MCF 10A (cell line): ENCODE measurements at regions not wholly inside any gene's neighbourhood (a gene's known extent, or its start where the extent isn't known, plus 50 kb on each side); places are given as distances from the start of the nearest gene placed in this dataset.

ENCODE experiments used
- BruUV-seq: library from RNA; stranded (reverse); fragments of 400-500 nt; replicated peaks from 2 replicates; lab custom pipeline; 2021; lab: Mats Ljungman, UMichigan
- CTCF ChIA-PET: fragments of 300-600 bp; sonication (Branson Sonifier 250); formaldehyde crosslinking; extraction: SDS; loops from one replicate; lab custom pipeline; 2021; ENCODE audit warnings: antibody characterized with exemption, inconsistent platforms; lab: Yijun Ruan, JAX
- POLR2A ChIA-PET: fragments of 300-600, 350-650 bp; sonication (Branson Sonifier 250); formaldehyde crosslinking; extraction: SDS; loops from one replicate; lab custom pipeline; 2020; ENCODE audit warnings: antibody characterized with exemption, inconsistent platforms; lab: Yijun Ruan, JAX
- DNase-seq: peaks from one replicate; pipeline ENCODE4 v3.0.0-alpha.2; 2018; ENCODE audit not compliant: unreplicated experiment
- H3K27ac Mint-ChIP-seq: one replicate; pipeline ENCODE4 v1.8.0; 2022; ENCODE audit warnings: mild to moderate bottlenecking, low read depth, mixed read lengths; ENCODE audit not compliant: unreplicated experiment
- H3K27me3 Mint-ChIP-seq: one replicate; pipeline ENCODE4 v1.8.0; 2022; ENCODE audit warnings: mixed read lengths; ENCODE audit not compliant: insufficient read depth, unreplicated experiment
- H3K36me3 Mint-ChIP-seq: one replicate; pipeline ENCODE4 v1.8.0; 2022; ENCODE audit warnings: mild to moderate bottlenecking, moderate library complexity, mixed read lengths; ENCODE audit not compliant: insufficient read depth, unreplicated experiment
- H3K4me1 Mint-ChIP-seq: one replicate; pipeline ENCODE4 v1.8.0; 2022; ENCODE audit warnings: mixed read lengths; ENCODE audit not compliant: insufficient read depth, unreplicated experiment
- H3K4me3 Mint-ChIP-seq: one replicate; pipeline ENCODE4 v1.8.0; 2022; ENCODE audit warnings: mild to moderate bottlenecking, moderate library complexity, mixed read lengths; ENCODE audit not compliant: unreplicated experiment
- H3K9me3 Mint-ChIP-seq: one replicate; pipeline ENCODE4 v1.8.0; 2022; ENCODE audit warnings: mixed read lengths; ENCODE audit not compliant: unreplicated experiment
- CTCF ChIP-seq: fragments of 200-600 bp; IDR thresholded peaks from one replicate; pipeline ENCODE4 v1.8.0; 2022; ENCODE audit warnings: antibody characterized with exemption, mild to moderate bottlenecking; ENCODE audit not compliant: unreplicated experiment
- intact Hi-C: fragments of 100-400 bp; cut with micrococcal nuclease; formaldehyde crosslinking; loops from 2 replicates; pipeline ENCODE4 v1.14.1; 2022

GRCh38 chr9:88237479-88237961 is 99.2 kb upstream of the SPATA31C2 start:
- H3K4me3 Mint-ChIP-seq = no peak overlapping the region
- H3K4me1 Mint-ChIP-seq = no peaks in the 10 kb centered on the region
- H3K36me3 Mint-ChIP-seq = peaks cover 6% of the 10 kb centered on the region
- no TSS peak for BruUV-seq
- TF ChIP-seq CTCF = no peak
- intact Hi-C loops = no loop called here
- H3K27me3 Mint-ChIP-seq = no peaks in the 10 kb centered on the region
- DNase-seq = no peak
- POLR2A ChIA-PET = no interaction called here
- peak overlapping the region; percentile 31 for H3K27ac Mint-ChIP-seq
- H3K9me3 Mint-ChIP-seq = peaks cover 2% of the 10 kb centered on the region
- CTCF ChIA-PET = no interaction called here

GRCh38 chr9:88236511-88237478 is 98.5 kb upstream of the SPATA31C2 start:
- no peaks in the 10 kb centered on the region for H3K27me3 Mint-ChIP-seq
- CTCF ChIA-PET = no interaction called here
- DNase-seq = no peak
- H3K36me3 Mint-ChIP-seq = peaks cover 6% of the 10 kb centered on the region
- peak overlapping the region; percentile 31 for H3K27ac Mint-ChIP-seq
- POLR2A ChIA-PET = no interaction called here
- intact Hi-C loops = no loop called here
- H3K4me3 Mint-ChIP-seq = no peak overlapping the region
- H3K9me3 Mint-ChIP-seq = peaks cover 6% of the 10 kb centered on the region
- no peaks in the 10 kb centered on the region for H3K4me1 Mint-ChIP-seq
- TF ChIP-seq CTCF = no peak
- no TSS peak for BruUV-seq

GRCh38 chr9:88235615-88236014 is 97.3 kb upstream of the SPATA31C2 start:
- no peaks in the 10 kb centered on the region for H3K27me3 Mint-ChIP-seq
- peaks cover 6% of the 10 kb centered on the region for H3K9me3 Mint-ChIP-seq
- H3K36me3 Mint-ChIP-seq = peaks cover 6% of the 10 kb centered on the region
- no peak overlapping the region for H3K4me3 Mint-ChIP-seq
- no TSS peak for BruUV-seq
- TF ChIP-seq CTCF = no peak
- ChIA-PET POLR2A (no interaction called here), CTCF (no interaction called here)
- intact Hi-C loops = no loop called here
- DNase-seq = no peak
- H3K27ac Mint-ChIP-seq = no peak overlapping the region
- no peaks in the 10 kb centered on the region for H3K4me1 Mint-ChIP-seq

GRCh38 chr9:88234114-88234513 is 95.8 kb upstream of the SPATA31C2 start:
- peak overlapping the region; percentile 4 for H3K27ac Mint-ChIP-seq
- BruUV-seq = no TSS peak
- no peak for DNase-seq
- H3K36me3 Mint-ChIP-seq = peaks cover 6% of the 10 kb centered on the region
- H3K9me3 Mint-ChIP-seq = peaks cover 13% of the 10 kb centered on the region
- no peaks in the 10 kb centered on the region for H3K27me3 Mint-ChIP-seq
- no peaks in the 10 kb centered on the region for H3K4me1 Mint-ChIP-seq
- POLR2A ChIA-PET = no interaction called here
- intact Hi-C loops = no loop called here
- CTCF ChIA-PET = no interaction called here
- TF ChIP-seq CTCF = no peak
- H3K4me3 Mint-ChIP-seq = no peak overlapping the region
